Hippocampal formation (tissue), 2 donors: ENCODE measurements at regions not wholly inside any gene's neighbourhood (a gene's known extent, or its start where the extent isn't known, plus 50 kb on each side); places are given as distances from the start of the nearest gene placed in this dataset.

Experiments
- DNase-seq, 2 donors: peaks; one replicate each; lab custom pipeline; 2025; lab: John Stamatoyannopoulos, UW

- no peak for DNase-seq
These were observed 140.1 kb upstream of the BTBD3 start for GRCh38 chr20:11777387-11778205.

- DNase-seq: no peak
These were observed 139.5 kb upstream of the BTBD3 start for GRCh38 chr20:11778206-11778570.

- DNase-seq: no peak
These were observed 136.8 kb upstream of the BTBD3 start for GRCh38 chr20:11780765-11781369.

GRCh38 chr20:11783102-11783850 is 134.4 kb upstream of the BTBD3 start:
- DNase-seq: no peak

- DNase-seq: no peak
These were observed 131.7 kb upstream of the BTBD3 start for GRCh38 chr20:11785885-11786507.

- DNase-seq: no peak
These were observed 127.6 kb upstream of the BTBD3 start for GRCh38 chr20:11790046-11790445.

- DNase-seq: no peak
These were observed 126.4 kb upstream of the BTBD3 start for GRCh38 chr20:11791316-11791715.

- DNase-seq: no peak
These were observed 125.7 kb upstream of the BTBD3 start for GRCh38 chr20:11791835-11792567.

- peak in 1 of 2 donors; percentile 3 for DNase-seq
These were observed 125.1 kb upstream of the BTBD3 start for GRCh38 chr20:11792568-11792953.

- no peak for DNase-seq
These were observed 123.2 kb upstream of the BTBD3 start for GRCh38 chr20:11794525-11794924.

GRCh38 chr20:11795071-11795615 is 122.5 kb upstream of the BTBD3 start:
- DNase-seq: no peak

GRCh38 chr20:11796026-11796425 is 121.7 kb upstream of the BTBD3 start:
- DNase-seq: no peak

GRCh38 chr20:11797156-11797555 is 120.5 kb upstream of the BTBD3 start:
- no peak for DNase-seq

GRCh38 chr20:11799281-11799684 is 118.4 kb upstream of the BTBD3 start:
- no peak for DNase-seq

- no peak for DNase-seq
These were observed 110.3 kb upstream of the BTBD3 start for GRCh38 chr20:11807054-11808048.

GRCh38 chr20:11808841-11809240 is 108.9 kb upstream of the BTBD3 start:
- no peak for DNase-seq

- no peak for DNase-seq
These were observed 107.2 kb upstream of the BTBD3 start for GRCh38 chr20:11810311-11811083.

- DNase-seq: no peak
These were observed 104.4 kb upstream of the BTBD3 start for GRCh38 chr20:11813106-11813890.

- DNase-seq: no peak
These were observed 103.4 kb upstream of the BTBD3 start for GRCh38 chr20:11814267-11814666.
